Mucosa of descending colon (tissue), 3 donors: ENCODE measurements at regions not wholly inside any gene's neighbourhood (a gene's known extent, or its start where the extent isn't known, plus 50 kb on each side); places are given as distances from the start of the nearest gene placed in this dataset.

ENCODE experiments used
- ATAC-seq: fragments of 200-7000 bp; cut with Tn5 transposase; one replicate; pipeline ENCODE4 v1.9.1; 2020; ENCODE audit warnings: mild to moderate bottlenecking, moderate library complexity
- DNase-seq, 3 donors: peaks; one replicate each; pipeline ENCODE4 v3.0.0-alpha.2; 2020
- H3K36me3 ChIP-seq: fragments of 200-600 bp; one replicate; pipeline ENCODE4 v1.8.0; 2021; ENCODE audit warnings: low read depth, mild to moderate bottlenecking
- H3K4me1 ChIP-seq: fragments of 200-600 bp; one replicate; pipeline ENCODE4 v1.8.0; 2021; ENCODE audit warnings: low read depth, mild to moderate bottlenecking
- H3K4me3 ChIP-seq: fragments of 200-600 bp; one replicate; pipeline ENCODE4 v1.8.0; 2021; ENCODE audit warnings: mild to moderate bottlenecking
- H3K9me3 ChIP-seq: fragments of 200-600 bp; one replicate; pipeline ENCODE4 v1.8.0; 2021; ENCODE audit warnings: mild to moderate bottlenecking
- CTCF ChIP-seq: fragments of 200-600 bp; IDR thresholded peaks from one replicate; pipeline ENCODE4 v1.8.0; 2022; ENCODE audit warnings: antibody characterized with exemption, mild to moderate bottlenecking
- intact Hi-C, 2 donors: fragments of 100-400 bp; cut with DNase I in 1 of 2; cut with micrococcal nuclease in 1 of 2; formaldehyde crosslinking; loops; one replicate each; pipeline versions ENCODE4 v1.11.0 to v1.11.1; 2022; cut with DNase I, micrococcal nuclease
- donor health status: DM: no; HTN: no; CAD: no; lungs with moderate emphysema.
- donor health status: DM: no; HTN: no; CAD: no.
- donor health status: DM: no; HTN: yes; CAD: no.

- DNase-seq (no peak), ATAC-seq (no peak)
- H3K9me3 ChIP-seq = no peaks in the 10 kb centered on the region
- intact Hi-C loops = no loop called here
- no peaks in the 10 kb centered on the region for H3K36me3 ChIP-seq
- TF ChIP-seq CTCF = no peak
- H3K4me3 ChIP-seq = no peak overlapping the region
- no peaks in the 10 kb centered on the region for H3K4me1 ChIP-seq
Observed at GRCh38 chr18:51721388-51721787, 523.9 kb upstream of the MEX3C start.

DNA sequence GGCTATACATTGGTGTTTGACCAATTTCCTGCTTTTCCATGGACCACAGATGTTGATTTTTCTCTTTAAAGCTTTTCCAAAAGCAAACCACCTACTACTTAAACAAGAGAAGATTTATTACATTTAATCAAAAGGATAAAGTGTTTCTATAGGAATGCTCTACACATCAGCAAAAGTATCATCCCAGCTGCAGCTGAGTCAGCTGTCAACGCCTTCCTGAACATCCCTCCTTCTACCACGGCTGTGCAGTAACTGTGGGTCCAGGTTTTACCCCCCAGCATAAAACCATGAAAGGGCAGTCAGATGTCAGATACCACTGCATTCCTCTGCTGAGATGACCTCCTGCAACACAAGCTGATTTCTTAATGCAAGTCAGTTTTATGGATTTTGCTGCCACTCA lies 524.5 kb upstream of the MEX3C start:
- intact Hi-C loops = no loop called here
- H3K4me1 ChIP-seq = no peaks in the 10 kb centered on the region
- H3K9me3 ChIP-seq = no peaks in the 10 kb centered on the region
- no peak for ATAC-seq
- H3K4me3 ChIP-seq = no peak overlapping the region
- DNase-seq = no peak
- H3K36me3 ChIP-seq = no peaks in the 10 kb centered on the region
- no peak for TF ChIP-seq CTCF

DNA sequence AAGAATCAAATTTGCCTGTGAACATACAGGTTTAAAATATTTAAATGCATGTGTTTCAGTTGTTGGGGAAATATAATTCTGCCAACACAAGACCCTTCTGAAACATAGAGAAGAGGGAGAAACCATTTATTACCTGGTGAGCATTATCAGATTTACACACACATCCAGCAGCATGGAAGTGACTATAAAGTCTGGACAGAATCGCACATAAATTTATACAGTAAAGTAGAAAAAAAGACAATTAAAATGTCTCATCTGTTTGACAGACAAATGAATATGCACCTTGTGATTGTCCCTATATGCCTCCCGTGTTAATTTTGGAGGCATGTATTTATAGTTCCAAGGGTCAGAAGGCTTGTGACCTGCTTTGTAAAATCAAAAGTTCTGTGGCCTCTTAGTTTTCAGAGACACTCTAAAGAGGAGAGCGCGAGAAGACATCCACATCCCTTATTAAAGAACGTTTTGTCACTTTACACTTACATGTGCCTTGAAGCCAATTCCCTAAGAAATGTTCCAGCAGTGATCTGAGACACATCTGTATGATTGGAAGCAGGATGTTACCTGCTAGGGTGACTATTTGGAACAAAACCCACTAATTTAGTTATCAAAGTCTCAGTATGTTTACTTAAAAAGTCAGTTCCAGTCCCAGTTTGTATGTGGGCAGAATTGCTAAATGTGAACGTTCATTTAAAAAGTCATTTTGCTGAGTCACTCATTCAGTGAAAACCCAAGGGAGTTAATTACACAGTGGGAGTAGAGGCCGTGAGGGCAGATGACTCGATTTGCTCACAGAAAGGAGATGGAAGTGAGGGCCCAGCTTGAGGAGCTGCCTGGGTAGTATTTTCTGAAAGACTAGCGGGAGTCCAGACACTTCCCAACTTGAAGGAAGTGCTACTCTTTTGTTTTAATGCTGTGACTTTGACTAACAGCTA lies 527.6 kb upstream of the MEX3C start:
- no peaks in the 10 kb centered on the region for H3K4me1 ChIP-seq
- no peak overlapping the region for H3K4me3 ChIP-seq
- no peak for TF ChIP-seq CTCF
- no peaks in the 10 kb centered on the region for H3K9me3 ChIP-seq
- intact Hi-C loops = no loop called here
- no peak for DNase-seq
- no peak for ATAC-seq
- H3K36me3 ChIP-seq = no peaks in the 10 kb centered on the region

GRCh38 chr18:51726614-51727013 lies 529.1 kb upstream of the MEX3C start:
- Histone ChIP-seq H3K36me3 (no peaks in the 10 kb centered on the region), H3K4me3 (no peak overlapping the region), H3K4me1 (no peaks in the 10 kb centered on the region), H3K9me3 (no peaks in the 10 kb centered on the region)
- intact Hi-C loops = no loop called here
- no peak for DNase-seq
- no peak for ATAC-seq
- TF ChIP-seq CTCF = no peak

GRCh38 chr18:51727780-51728179 lies 530.3 kb upstream of the MEX3C start:
- no peak for TF ChIP-seq CTCF
- ATAC-seq = no peak
- H3K4me1 ChIP-seq = no peaks in the 10 kb centered on the region
- no peak for DNase-seq
- intact Hi-C loops = no loop called here
- no peaks in the 10 kb centered on the region for H3K36me3 ChIP-seq
- H3K4me3 ChIP-seq = no peak overlapping the region
- H3K9me3 ChIP-seq = no peaks in the 10 kb centered on the region
